GM23248 (cell line): ENCODE measurements at regions not wholly inside any gene's neighbourhood (a gene's known extent, or its start where the extent isn't known, plus 50 kb on each side); places are given as distances from the start of the nearest gene placed in this dataset.

Experiments
- EZH2 ChIP-seq: fragments of 200-600 bp; sonication (generic); IDR thresholded peaks from 2 replicates; pipeline ENCODE4 v1.6.1; 2018; ENCODE audit warnings: antibody characterized with exemption, mild to moderate bottlenecking; ENCODE audit not compliant: insufficient read depth, poor library complexity, severe bottlenecking
- EZH2phosphoT487 ChIP-seq: fragments of 200-600 bp; sonication (generic); IDR thresholded peaks from 2 replicates; pipeline ENCODE4 v1.6.1; 2018; ENCODE audit warnings: antibody characterized with exemption, moderate library complexity, mild to moderate bottlenecking, low read depth; ENCODE audit not compliant: insufficient read depth

DNA sequence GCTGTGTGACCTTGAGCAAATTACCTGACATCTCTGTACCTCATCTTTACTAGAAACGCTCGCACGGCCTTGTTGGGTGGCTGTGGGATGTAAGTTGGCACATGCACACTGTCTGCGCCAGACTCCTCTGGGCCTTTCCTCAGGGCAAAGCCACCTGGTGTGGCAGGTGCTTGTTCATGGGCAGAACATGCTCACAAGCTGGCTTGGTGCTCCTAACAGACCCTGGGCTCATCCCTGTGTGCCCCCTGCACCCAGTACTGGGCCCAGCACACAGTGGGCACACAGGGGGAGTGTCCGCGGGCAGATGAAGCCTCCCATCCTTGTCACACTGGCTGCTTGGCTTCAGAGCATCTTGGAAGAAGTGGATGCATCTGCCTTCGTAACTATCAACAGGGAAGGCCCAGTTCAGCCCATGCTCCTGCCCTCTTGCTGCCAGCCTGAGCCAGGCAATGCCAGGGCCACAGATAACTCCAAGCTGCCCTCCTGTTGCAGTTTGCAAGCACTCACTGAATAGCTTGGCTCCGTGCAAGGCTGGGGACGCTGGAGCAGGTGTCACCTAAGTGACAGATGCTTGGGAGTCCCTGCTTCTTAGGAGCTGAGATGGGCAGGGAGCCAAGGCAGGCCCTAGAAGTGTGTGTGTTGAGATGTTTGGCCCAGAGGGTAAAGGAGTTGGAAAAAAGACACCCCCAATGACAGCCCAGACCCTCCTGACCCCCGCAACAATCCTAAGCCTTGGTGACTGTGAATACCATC, 123.9 kb downstream of the TUBA3C start:
- TF ChIP-seq EZH2, result no peak
- TF ChIP-seq EZH2phosphoT487, result no peak
